ENCODE measurements at regions not wholly inside any gene's neighbourhood (a gene's known extent, or its start where the extent isn't known, plus 50 kb on each side); places are given as distances from the start of the nearest gene placed in this dataset.

DNA sequence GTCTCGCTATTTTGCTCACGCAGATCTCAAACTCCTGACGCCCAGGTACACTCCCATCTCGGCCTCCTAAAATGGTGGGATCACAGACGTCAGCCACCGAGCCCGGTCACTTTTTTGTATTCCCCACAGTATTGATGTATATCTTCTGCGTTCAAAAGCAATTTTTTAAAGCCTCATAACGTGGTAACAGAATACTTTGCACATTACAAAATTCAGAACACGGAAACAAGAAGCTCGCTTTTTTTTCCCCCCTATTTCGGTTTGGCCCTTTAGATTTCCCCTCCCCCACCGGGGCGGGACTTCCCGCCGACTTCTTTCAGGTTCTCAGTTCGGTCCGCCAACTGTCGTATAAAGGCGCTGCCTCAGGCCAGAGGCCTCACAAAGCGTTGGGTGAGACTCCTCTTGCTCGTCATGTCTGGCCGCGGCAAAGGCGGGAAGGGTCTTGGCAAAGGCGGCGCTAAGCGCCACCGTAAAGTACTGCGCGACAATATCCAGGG lies 88.4 kb downstream of the OR2B2 start (continued):
- TF ChIP-seq, protein P1, sequence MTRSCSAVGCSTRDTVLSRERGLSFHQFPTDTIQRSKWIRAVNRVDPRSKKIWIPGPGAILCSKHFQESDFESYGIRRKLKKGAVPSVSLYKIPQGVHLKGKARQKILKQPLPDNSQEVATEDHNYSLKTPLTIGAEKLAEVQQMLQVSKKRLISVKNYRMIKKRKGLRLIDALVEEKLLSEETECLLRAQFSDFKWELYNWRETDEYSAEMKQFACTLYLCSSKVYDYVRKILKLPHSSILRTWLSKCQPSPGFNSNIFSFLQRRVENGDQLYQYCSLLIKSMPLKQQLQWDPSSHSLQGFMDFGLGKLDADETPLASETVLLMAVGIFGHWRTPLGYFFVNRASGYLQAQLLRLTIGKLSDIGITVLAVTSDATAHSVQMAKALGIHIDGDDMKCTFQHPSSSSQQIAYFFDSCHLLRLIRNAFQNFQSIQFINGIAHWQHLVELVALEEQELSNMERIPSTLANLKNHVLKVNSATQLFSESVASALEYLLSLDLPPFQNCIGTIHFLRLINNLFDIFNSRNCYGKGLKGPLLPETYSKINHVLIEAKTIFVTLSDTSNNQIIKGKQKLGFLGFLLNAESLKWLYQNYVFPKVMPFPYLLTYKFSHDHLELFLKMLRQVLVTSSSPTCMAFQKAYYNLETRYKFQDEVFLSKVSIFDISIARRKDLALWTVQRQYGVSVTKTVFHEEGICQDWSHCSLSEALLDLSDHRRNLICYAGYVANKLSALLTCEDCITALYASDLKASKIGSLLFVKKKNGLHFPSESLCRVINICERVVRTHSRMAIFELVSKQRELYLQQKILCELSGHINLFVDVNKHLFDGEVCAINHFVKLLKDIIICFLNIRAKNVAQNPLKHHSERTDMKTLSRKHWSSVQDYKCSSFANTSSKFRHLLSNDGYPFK (CRISPR knock-in tag; IDR thresholded peaks at IDR 0.05; ENCODE audit: borderline replicate concordance): peak; percentile 28; the same call in 1 of the 2 replicates
- TF ChIP-seq, protein P2, sequence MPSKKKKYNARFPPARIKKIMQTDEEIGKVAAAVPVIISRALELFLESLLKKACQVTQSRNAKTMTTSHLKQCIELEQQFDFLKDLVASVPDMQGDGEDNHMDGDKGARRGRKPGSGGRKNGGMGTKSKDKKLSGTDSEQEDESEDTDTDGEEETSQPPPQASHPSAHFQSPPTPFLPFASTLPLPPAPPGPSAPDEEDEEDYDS (CRISPR knock-in tag; IDR thresholded peaks at IDR 0.05): peak; percentile 55
- TF ChIP-seq CEBPG (CRISPR knock-in tag; IDR thresholded peaks at IDR 0.05) (0 out of 2 replicates have a peak, but pooled peaks have one; percentile 20), IKZF5 (CRISPR knock-in tag; IDR thresholded peaks at IDR 0.05) (peak; percentile 89), ZNF704 (CRISPR knock-in tag; IDR thresholded peaks at IDR 0.05; ENCODE audit: borderline replicate concordance) (peak; percentile 43; the same call in 1 of the 2 replicates), MXD3 (CRISPR knock-in tag; IDR thresholded peaks at IDR 0.05) (0 out of 2 replicates have a peak, but pooled peaks have one; percentile 35), ELF3 (CRISPR knock-in tag; IDR thresholded peaks at IDR 0.05) (peak; percentile 43), POLR2G (IDR thresholded peaks at IDR 0.05; ENCODE audit: low read depth, low read length) (peak; percentile 53; the same call in 1 of the 2 replicates), ZNF605 (CRISPR knock-in tag; IDR thresholded peaks at IDR 0.05) (0 out of 2 replicates have a peak, but pooled peaks have one; percentile 45), UBTF (CRISPR knock-in tag; IDR thresholded peaks at IDR 0.05) (peak; percentile 37; the same call in 1 of the 2 replicates)

Data from HepG2 (cell line).